Middle frontal gyrus (tissue), 1 donor: ENCODE measurements at regions not wholly inside any gene's neighbourhood (a gene's known extent, or its start where the extent isn't known, plus 50 kb on each side); places are given as distances from the start of the nearest gene placed in this dataset.
"Not testable (repeated sequence)": the region's sequence is repeated elsewhere in the genome, so short reads cannot be mapped to it uniquely, and the experiment has no call there.

Source experiments
- DNase-seq: peaks from one replicate; pipeline ENCODE4 v3.0.0-alpha.2; 2015; ENCODE audit warnings: low spot score; ENCODE audit errors: extremely low spot score

DNA sequence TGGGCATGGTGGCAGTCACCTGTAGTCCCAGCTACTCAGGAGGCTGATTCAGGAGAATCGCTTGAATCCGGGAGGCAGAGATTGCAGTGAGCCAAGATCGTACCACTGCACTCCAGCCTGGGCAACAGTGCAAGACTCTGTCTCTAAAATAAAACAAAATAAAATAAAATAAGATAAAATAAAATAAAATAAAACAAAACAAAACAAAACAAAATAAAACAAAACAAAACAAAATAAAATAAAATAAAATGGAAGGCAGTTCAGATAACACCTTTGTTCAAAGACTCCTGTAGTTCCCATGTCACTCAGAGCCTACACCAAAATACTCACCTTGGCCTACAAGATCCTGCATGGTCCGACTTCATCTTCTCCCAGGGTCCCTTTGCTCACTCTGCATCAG lies 61.3 kb downstream of the SYF2 start:
- not testable (repeated sequence) for DNase-seq

DNA sequence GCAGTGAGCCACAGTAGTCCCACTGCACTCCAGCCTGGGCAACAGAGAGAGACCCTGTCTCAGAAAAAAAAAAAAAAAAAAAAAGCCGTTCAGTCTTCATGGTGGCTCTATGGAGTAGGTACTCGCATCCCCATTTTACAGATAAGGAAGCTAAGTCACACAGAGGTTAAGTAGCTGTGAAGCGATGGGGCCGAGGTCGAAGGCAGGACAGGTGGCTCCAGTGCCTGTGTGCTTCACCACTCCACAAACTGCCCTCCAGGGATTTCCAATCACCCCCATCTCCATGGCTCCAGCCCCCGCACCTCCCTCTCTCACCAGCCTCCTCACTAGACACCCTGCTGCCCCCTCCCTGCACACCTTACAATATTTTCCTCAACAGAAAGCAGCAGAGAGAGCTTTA lies 61.9 kb downstream of the SYF2 start:
- no peak for DNase-seq

DNA sequence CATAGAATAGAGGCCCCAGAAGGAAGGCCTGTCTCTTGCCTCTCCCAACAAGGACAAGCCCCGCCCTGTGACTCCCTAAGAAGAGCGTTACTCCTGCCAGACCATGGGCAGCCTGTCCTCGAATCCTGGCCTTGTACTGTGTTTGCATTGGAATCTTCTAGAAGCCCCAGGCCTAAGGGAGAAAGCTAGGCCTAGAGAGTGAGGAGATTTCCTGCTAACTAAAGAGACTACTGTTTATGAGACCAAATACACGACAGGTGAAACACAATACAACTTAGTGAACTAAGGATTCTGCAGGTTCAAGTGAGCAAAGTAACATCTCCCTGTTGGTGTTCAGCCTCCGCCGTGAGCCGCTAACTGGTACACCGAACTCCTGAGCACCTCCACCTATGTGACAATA lies 62.7 kb downstream of the SYF2 start:
- no peak for DNase-seq

DNA sequence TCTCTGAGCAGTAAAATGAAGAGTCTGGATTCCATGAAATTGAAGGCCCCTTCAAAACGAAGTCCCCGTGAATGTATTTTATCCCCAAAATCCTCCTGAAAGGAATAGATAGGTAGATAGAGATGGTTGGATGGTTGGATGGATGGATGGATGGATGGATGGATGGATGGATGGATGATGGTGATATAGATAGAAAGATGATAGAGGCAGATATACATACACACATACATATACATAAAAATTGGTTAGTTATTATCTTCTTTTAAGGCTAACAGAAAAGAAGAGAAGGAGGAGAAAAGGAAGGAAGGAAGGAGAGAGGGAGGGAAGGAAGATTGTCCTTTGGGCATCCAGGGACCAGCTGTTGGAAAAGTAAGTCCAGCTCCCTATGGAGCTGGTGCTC lies 63.1 kb downstream of the SYF2 start:
- no peak for DNase-seq

DNA sequence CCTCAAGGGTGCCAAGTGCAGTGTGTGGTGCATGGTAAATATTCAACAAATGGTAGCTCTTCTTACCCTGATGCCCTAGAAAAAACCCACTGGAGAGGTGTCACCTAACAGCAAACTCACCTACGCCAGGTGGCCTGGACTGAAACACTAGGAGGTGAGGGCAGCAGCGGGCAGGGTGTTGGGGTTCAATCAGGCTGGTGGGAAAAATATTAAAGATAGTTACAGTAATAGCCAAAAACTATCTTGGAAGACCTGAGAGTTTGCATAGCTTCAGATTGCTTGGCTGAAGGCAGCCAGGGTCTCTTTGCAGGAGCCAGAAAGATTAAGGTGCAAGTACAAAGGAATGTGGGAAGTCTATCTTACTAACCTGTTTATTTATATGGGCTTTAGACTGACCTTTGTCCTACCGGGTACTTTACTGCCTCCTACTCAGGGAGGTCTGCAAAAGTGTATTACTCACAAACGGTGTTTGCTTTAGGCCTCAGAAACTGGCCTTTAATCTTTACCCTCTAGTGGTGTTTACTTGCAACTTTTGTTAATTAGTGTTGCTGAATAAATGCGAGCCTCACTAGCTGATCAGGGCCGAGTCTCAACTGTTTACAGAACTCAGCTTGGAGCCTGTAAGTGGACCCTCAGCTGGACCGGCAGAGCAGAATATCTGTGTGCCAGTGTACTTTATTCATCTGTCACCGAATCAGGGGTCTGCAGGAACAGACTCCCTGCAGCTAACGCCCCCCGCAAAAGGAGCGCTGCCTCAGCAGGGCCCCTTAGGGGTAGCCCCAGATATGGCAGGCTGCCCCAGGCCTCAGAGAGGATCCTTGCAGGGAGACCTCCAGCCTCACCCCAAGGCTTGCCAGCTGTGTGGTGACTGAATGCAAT lies 63.9 kb downstream of the SYF2 start:
- no peak for DNase-seq

DNA sequence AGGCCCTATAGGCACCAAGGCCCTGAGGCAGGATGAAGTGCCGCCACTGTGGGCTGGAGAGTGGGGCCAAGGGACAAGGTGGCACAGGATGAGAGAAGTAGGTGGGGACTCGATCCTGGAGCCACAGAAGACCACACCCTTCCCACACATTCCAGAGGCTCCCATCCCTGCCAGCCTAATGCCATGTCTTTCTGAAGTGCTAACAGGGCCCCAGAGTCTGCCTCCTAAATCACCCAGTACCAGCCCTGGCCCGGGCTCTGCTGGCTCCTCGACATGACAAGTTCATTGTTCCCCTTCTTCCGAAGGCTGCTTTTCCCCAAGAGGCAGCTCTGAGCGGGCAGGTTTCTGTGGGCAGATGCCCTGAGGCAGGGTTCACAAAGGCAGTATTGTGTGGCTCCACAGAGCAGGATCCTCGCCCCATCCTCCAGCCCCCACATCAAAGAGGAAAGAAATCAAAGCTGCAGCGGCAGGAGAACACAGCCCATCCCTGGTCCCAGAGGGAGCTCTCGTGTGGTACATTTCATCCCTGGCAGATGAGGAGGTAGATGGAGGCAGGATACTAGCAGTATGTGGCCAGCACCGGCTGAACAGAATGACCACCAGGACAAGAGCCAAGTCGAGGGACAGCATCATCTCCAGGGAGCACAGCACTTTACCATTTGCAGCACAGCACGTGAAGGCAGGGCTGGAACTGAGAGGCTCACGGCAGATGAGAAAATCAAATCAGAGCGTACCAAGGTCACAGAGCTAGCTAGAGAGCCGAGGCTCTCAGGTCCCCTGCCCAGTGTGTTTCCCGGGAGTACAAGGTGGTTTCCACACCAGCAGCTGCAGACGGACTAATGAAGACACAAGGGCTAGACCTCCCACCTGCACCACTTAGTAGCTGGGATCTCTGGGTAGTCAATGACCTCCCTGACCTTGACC lies 64.8 kb downstream of the SYF2 start:
- DNase-seq = no peak

DNA sequence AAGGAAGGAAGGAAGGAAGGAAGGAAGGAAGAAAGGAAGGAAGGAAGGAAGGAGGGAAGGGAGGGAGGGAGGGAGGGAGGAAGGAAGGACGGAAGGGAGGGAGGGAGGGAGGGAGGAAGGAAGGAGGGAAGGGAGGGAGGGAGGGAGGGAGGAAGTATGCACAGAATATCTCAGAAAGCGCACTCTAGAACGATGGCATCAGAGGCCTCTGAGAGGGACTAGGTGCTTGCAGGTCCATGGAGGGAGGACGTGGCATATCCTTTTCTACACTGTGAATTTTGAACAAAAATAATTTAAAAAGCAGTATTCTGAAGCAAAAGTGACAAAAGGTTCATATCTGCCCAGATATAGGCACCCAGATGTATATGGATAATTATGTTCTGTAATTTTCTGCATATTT lies 65.5 kb downstream of the SYF2 start:
- no peak for DNase-seq

- DNase-seq = no peak
Observed at GRCh38 chr1:25163986-25164385, 68.3 kb downstream of the SYF2 start.

DNA sequence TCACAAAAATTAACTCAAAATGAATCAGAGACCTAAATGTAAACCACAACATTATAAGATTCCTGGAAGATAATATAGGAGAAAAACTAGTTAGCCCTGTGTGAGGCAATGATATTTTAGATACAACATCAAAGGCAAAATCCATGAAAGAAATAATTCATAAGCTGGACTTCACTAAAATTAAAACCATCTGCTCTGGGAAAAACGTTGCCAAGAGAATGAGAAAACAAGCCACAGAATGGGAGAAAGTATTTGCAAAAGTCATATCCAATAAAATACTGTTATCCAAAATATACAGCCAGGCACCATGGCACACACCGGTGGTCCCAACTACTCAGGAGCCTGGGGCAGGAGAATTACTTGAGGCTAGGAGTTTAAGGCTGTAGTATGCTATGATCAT lies 70.3 kb downstream of the SYF2 start:
- DNase-seq = no peak

DNA sequence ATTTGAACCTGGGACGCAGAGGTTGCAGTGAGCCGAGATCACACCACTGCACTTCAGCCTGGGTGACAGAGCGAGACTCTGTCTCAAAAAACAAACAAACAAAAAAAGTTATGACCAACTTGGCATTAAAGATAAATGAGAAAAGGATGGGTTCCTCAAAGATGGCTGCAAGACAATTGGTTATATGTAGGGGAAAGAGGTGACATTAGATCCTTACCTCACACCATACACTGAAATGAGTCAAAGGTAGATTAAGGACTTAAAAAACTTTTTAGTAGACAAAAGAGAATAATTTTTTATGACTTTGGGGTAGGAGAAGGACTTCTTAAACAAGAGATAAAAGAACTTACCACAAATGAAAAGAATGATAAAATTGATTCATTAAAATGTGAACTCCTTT lies 74.5 kb downstream of the SYF2 start:
- DNase-seq = no peak

DNA sequence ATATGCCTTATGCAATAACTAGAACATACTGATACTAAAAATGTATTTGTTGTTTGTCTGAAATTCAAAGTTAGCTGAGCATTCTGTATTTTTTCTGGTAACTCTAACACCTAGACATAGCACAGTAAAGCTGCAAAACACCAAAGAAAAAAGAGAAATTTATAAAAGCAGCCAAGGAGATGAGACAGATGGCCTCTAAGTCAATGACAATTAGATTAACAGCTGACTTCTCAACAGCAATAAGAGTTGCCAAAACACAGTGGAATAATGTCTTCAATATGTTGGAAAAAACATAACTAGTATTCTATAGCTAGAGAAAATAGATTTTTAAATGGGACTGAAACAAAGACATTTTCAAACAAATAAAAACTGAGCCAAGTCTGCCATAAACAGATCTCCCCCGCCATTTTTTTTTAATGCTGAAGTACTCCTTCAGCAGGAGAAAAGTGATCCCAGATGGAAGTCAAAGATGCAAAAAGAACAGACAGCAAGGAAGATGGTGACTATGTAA lies 81.3 kb downstream of the SYF2 start:
- no peak for DNase-seq

DNA sequence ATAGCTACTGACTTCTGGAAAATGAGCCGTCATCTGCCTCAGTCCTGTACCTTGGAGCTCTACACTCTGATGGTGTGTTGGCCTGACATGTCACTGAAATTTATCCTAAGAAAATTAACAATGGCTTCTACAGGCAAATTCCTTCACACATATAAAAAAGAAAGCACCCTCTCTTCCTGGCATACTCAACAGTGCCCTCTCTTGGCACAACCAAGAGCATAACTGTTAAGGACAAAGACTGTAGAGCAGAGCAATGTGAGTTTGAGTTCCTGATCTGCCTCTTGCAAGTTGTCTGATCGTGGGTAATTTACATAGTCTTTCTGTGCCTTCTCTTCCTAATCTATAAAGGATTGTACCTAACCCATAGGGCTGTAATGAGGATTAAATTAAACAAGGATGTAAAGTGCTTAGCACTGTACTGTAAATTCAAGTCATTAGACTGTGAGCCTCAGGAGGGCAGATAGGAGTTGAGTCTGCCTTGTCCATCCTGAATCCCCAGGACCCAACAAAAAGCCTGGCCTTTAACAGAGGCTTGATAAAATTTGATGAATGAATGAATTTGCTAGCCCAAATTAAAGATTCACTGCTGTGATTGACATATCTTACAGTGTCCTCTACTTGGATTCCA lies 83.5 kb downstream of the SYF2 start:
- no peak for DNase-seq

GRCh38 chr1:25146451-25146855 lies 85.8 kb downstream of the SYF2 start:
- DNase-seq = no peak

DNA sequence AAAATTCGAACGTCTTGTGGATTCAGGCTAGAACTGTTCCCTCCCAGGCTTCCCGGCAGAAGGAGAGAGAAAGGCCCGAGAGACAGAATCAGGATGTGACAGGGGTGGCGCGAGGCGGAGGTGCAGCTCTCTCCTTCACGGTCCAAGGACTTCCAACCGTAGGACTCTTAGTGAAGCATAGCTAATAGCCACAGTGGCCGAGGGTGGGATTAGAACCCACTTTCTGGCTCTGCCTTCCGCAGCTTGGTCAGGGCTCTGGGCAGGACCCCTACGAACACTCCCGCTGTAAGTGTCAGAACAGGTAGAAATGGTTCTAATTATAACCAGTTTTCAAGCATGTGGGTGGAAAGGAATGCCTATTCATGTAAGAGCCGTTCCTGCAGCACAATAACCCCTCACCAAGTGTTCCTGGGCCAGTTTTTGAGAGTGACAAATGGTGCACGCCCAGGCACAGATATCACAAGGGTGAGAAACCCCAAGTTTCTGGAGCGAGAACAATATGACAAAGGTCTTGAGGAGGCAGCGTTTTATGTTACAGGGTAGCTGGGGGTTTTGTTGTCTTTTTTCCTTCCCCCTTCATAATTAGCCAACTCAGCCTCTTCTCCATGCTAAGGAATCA lies 86.4 kb downstream of the SYF2 start:
- DNase-seq = no peak

DNA sequence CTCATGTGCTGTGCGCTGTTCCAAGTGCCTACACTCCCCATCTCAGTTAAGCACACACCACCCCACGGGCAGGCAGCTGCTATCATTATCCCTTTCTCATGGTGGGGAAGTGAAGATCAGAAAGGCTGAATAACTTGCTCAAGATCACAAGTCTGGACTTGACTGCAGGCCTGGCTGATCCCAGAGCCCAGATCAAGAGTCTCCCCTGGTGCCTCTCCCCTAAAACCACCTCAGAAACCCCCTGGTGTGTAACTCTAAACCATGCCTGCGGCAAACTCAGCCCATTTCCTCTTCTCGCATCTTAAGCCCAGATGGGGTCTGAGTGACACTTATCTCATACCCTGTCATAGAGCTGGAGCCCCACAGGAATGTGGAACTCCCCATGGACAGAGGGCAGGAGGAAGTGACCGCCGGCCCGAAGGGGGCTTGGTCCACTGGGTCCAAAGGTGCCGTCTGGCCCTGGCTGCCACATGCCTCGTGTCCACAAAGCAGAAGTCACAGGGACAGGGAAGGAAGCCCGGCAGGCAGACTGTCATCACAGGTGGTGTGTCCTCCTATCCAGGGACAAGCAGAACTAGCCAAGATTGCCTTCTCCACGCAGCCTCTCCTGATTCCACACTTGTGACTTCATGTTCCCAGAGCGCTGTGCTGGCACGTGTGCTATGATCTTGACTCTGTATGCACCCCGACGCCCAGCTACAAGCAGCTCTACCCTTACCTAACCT lies 92.1 kb downstream of the SYF2 start:
- no peak for DNase-seq

- DNase-seq = no peak
Observed at GRCh38 chr1:25137521-25138395, 94.5 kb downstream of the SYF2 start.

- no peak for DNase-seq
Observed at GRCh38 chr1:25137106-25137505, 95.2 kb downstream of the SYF2 start.

DNA sequence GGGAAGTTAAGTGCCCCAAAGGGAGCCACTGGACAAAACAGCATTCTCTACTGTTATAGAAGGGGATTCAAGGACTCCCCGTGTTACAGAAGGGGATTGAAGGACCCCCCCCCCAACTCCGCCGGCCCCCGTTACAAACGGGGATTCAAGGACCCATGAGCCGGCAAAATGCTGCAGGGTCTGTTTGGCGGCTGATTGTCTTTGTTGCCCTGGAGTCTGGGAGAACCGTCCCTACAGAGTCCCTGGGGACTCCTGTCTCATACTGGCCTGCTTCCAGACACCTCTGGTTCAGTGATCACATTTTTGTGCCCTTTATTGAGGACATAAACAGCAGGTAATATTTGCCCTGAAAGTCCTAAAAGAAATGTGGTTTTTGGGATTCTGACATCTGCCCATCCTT lies 96.4 kb downstream of the SYF2 start:
- no peak for DNase-seq

DNA sequence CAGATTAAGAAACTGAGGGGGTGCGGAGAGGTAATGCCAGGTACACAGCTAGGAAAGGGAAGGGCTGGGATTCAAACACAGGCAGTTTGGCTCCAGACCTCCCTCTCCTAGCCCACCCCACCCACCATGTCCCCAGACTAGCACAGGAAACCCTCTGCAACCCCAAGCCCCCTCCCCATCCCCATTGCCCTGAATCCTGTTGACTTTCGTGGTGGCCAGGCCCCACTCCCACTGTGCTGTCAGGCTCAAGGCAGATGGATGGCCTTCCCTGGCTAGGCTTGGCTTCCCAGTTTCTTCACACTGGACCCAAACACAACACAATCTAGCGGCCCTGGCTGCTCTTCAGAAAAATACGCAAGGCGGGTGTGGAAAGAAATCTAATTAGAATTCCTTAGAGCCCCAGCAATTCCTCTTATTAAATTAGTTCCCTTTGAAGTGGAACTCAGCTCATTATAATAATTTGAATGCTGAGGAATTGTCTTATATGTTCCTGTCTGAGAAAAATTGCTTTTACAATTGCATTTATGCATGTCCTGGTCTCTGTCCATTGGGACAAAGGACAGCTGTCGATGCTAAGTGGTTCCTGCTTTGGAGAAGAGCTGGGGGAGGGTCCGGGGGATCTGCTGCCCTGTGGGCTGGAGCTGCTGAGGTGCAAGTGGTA lies 97.4 kb downstream of the SYF2 start:
- DNase-seq = no peak
